H1 (cell line): ENCODE measurements at regions not wholly inside any gene's neighbourhood (a gene's known extent, or its start where the extent isn't known, plus 50 kb on each side); places are given as distances from the start of the nearest gene placed in this dataset.

Source experiments
- CBX5 ChIP-seq: fragments of 300-800, 300-1000 bp; sonication (generic); IDR thresholded peaks from 2 replicates; pipeline ENCODE4 v1.7.1; 2016; ENCODE audit warnings: antibody characterized with exemption, low read length, low read depth
- CHD1 ChIP-seq: IDR thresholded peaks from 2 replicates; pipeline ENCODE4 v1.6.1; 2012; ENCODE audit warnings: low read depth, low read length, improper control_type of control experiment
- CREB1 ChIP-seq: IDR thresholded peaks from 2 replicates; pipeline ENCODE4 v1.6.1; 2012; ENCODE audit warnings: inconsistent platforms
- POLR2A ChIP-seq, 2 experiments: IDR thresholded peaks; 1 replicate in 1 of 2; 2 replicates in 1 of 2; pipeline ENCODE4 v1.6.1; 2011; ENCODE audit warnings: low read depth in 2 of 2, low read length in 2 of 2, mild to moderate bottlenecking in 2 of 2; ENCODE audit errors: control extremely low read depth in 1 of 2
- POLR2AphosphoS5 ChIP-seq: IDR thresholded peaks from 2 replicates; pipeline ENCODE4 v1.6.1; 2011; ENCODE audit warnings: low read depth, low read length
- SIN3A ChIP-seq, 2 experiments: IDR thresholded peaks in 1 of 2; conservative IDR thresholded peaks in 1 of 2; 2 replicates each; pipeline ENCODE4 v1.6.1; 2011 to 2012; ENCODE audit warnings: low read length in 2 of 2, improper control_type of control experiment in 1 of 2, low read depth in 1 of 2, mild to moderate bottlenecking in 1 of 2
- SIRT6 ChIP-seq: IDR thresholded peaks from one replicate; pipeline ENCODE4 v1.7.1; 2012; ENCODE audit warnings: low read length, inconsistent platforms
- TAF1 ChIP-seq: IDR thresholded peaks from 2 replicates; pipeline ENCODE4 v1.6.1; 2011; ENCODE audit warnings: mild to moderate bottlenecking, low read depth, low read length
- TEAD4 ChIP-seq: IDR thresholded peaks from 2 replicates; pipeline ENCODE4 v1.6.1; 2012; ENCODE audit warnings: low read depth, low read length, inconsistent platforms, mixed read lengths
- YY1 ChIP-seq: IDR thresholded peaks from 2 replicates; pipeline ENCODE4 v1.6.1; 2011; ENCODE audit warnings: low read depth, mild to moderate bottlenecking, low read length
- TF ChIP-seq, protein P1 (sequence below): IDR thresholded peaks from 2 replicates; pipeline ENCODE4 v1.6.1; 2011; ENCODE audit warnings: low read depth, mild to moderate bottlenecking, low read length; ENCODE audit not compliant: insufficient read depth
- TF ChIP-seq, protein P2 (sequence below), 3 experiments: IDR thresholded peaks; 1 replicate in 2 of 3; 2 replicates in 1 of 3; pipeline versions ENCODE4 v1.5.1 to v1.6.1; 2011; ENCODE audit warnings: low read length in 3 of 3, mild to moderate bottlenecking in 3 of 3, inconsistent platforms in 2 of 3, low read depth in 1 of 3, moderate library complexity in 1 of 3; ENCODE audit not compliant: insufficient read depth in 1 of 3; ENCODE audit errors: control extremely low read depth in 1 of 3
- TF ChIP-seq, protein P3 (sequence below): IDR thresholded peaks from 2 replicates; pipeline ENCODE4 v1.6.1; 2012; ENCODE audit warnings: low read length, inconsistent platforms
- TF ChIP-seq, protein P4 (sequence below): IDR thresholded peaks from 2 replicates; pipeline ENCODE4 v1.6.1; 2011; ENCODE audit warnings: low read length, improper control_type of control experiment

DNA sequence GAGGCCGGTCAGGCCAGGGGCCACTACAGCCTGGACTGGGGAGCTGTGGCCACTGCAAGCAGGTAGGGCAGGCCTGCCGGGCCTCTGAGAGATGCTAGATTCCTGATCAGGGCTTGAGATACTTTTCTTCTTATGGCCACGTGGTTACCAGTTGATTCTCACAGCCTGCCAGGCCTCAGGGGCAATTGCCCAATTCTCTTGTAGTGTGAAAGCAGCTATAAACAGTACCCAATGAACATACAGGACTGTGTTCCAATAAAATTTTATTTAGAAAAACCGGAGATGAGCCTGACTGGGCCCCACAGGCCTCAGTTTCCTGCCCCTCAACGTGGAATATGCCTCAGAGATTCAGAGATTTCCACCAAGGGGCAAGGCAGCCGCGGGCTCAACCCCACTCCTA lies 475.2 kb downstream of the TCERG1L start:
- TF ChIP-seq, protein P1, sequence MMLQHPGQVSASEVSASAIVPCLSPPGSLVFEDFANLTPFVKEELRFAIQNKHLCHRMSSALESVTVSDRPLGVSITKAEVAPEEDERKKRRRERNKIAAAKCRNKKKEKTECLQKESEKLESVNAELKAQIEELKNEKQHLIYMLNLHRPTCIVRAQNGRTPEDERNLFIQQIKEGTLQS: no peak
- TF ChIP-seq, protein P2, sequence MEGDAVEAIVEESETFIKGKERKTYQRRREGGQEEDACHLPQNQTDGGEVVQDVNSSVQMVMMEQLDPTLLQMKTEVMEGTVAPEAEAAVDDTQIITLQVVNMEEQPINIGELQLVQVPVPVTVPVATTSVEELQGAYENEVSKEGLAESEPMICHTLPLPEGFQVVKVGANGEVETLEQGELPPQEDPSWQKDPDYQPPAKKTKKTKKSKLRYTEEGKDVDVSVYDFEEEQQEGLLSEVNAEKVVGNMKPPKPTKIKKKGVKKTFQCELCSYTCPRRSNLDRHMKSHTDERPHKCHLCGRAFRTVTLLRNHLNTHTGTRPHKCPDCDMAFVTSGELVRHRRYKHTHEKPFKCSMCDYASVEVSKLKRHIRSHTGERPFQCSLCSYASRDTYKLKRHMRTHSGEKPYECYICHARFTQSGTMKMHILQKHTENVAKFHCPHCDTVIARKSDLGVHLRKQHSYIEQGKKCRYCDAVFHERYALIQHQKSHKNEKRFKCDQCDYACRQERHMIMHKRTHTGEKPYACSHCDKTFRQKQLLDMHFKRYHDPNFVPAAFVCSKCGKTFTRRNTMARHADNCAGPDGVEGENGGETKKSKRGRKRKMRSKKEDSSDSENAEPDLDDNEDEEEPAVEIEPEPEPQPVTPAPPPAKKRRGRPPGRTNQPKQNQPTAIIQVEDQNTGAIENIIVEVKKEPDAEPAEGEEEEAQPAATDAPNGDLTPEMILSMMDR (IDR thresholded peaks at IDR 0.05; ENCODE audit: control extremely low read depth in 1 of 3, insufficient read depth in 1 of 3, low read depth in 1 of 3, low read length in 3 of 3): no peak
- TF ChIP-seq, protein P3, sequence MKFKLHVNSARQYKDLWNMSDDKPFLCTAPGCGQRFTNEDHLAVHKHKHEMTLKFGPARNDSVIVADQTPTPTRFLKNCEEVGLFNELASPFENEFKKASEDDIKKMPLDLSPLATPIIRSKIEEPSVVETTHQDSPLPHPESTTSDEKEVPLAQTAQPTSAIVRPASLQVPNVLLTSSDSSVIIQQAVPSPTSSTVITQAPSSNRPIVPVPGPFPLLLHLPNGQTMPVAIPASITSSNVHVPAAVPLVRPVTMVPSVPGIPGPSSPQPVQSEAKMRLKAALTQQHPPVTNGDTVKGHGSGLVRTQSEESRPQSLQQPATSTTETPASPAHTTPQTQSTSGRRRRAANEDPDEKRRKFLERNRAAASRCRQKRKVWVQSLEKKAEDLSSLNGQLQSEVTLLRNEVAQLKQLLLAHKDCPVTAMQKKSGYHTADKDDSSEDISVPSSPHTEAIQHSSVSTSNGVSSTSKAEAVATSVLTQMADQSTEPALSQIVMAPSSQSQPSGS: no peak
- TF ChIP-seq POLR2AphosphoS5 (no peak), SIN3A (conservative IDR thresholded peaks at IDR 0.05 in 1 of 2, IDR thresholded peaks at IDR 0.05 in 1 of 2; ENCODE audit: low read depth in 1 of 2, low read length in 2 of 2) (no peak), POLR2A (IDR thresholded peaks at IDR 0.05; ENCODE audit: control extremely low read depth in 1 of 2, low read depth in 2 of 2, low read length in 2 of 2) (no peak), CBX5 (no peak), TAF1 (no peak), YY1 (no peak), TEAD4 (no peak), SIRT6 (no peak), CREB1 (no peak), CHD1 (no peak)
- TF ChIP-seq, protein P4, sequence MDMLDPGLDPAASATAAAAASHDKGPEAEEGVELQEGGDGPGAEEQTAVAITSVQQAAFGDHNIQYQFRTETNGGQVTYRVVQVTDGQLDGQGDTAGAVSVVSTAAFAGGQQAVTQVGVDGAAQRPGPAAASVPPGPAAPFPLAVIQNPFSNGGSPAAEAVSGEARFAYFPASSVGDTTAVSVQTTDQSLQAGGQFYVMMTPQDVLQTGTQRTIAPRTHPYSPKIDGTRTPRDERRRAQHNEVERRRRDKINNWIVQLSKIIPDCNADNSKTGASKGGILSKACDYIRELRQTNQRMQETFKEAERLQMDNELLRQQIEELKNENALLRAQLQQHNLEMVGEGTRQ: no peak
